K562 (cell line): ENCODE measurements at regions not wholly inside any gene's neighbourhood (a gene's known extent, or its start where the extent isn't known, plus 50 kb on each side); places are given as distances from the start of the nearest gene placed in this dataset.

Experiments used
- ATAC-seq: fragments of 200-7000 bp; cut with Tn5 transposase; 3 replicates; pipeline ENCODE4 v1.9.1; 2020; ENCODE audit warnings: moderate library complexity
- BruUV-seq: library from RNA; stranded (reverse); fragments of 400-500 nt; replicated peaks from 2 replicates; lab custom pipeline; 2021; lab: Mats Ljungman, UMichigan
- CTCF ChIA-PET: fragments of 300-600 bp; formaldehyde crosslinking; extraction: SDS; loops from one replicate; lab custom pipeline; 2021; ENCODE audit warnings: low intra/inter-chr PET ratio; lab: Yijun Ruan, JAX
- POLR2A ChIA-PET: fragments of 300-600, 350-650 bp; sonication (Branson Sonifier 250); formaldehyde crosslinking; extraction: SDS; loops from one replicate; lab custom pipeline; 2021; ENCODE audit warnings: antibody characterized with exemption, inconsistent platforms; lab: Yijun Ruan, JAX
- DNase-seq, 4 experiments: peaks; one replicate each; pipeline versions ENCODE4 v3.0.0 to v3.0.0-alpha.2; 2011 to 2018; ENCODE audit warnings: low spot score in 3 of 4, mixed read lengths in 3 of 4; ENCODE audit errors: extremely low read depth in 1 of 4
- FAIRE-seq: peaks from 2 replicates; lab custom pipeline; 2011; peaks lifted over from hg19 to GRCh38; lab: Jason Lieb, UNC
- H2AFZ ChIP-seq: 2 replicates; pipeline ENCODE4 v1.6.0; 2011; ENCODE audit warnings: low read depth, low read length, control low read depth, inconsistent platforms
- H3K27ac ChIP-seq: fragments of 200-600 bp; 3 replicates; pipeline ENCODE4 v1.8.0; 2011; ENCODE audit warnings: low read depth, mild to moderate bottlenecking, control low read depth, inconsistent platforms, low read length, moderate library complexity, mixed read lengths; ENCODE audit errors: extremely low read depth
- H3K27me3 ChIP-seq, 2 experiments: fragments of 300-600 bp in 1 of 2; 2 replicates in 1 of 2; 3 replicates in 1 of 2; pipeline versions ENCODE4 v1.6.0 to v1.8.0; 2011; ENCODE audit warnings: inconsistent platforms in 2 of 2, low read length in 2 of 2, mild to moderate bottlenecking in 1 of 2, mixed read lengths in 1 of 2, moderate library complexity in 1 of 2; ENCODE audit not compliant: control insufficient read depth in 2 of 2, insufficient read depth in 2 of 2
- H3K36me3 ChIP-seq: fragments of 300-600 bp; 3 replicates; pipeline ENCODE4 v1.8.0; 2011; ENCODE audit warnings: mild to moderate bottlenecking, low read length, inconsistent platforms; ENCODE audit not compliant: control insufficient read depth, insufficient read depth
- H3K4me1 ChIP-seq, 2 experiments: fragments of 200-600 bp in 1 of 2; replicated peaks in 1 of 2; 2 replicates in 1 of 2; 3 replicates in 1 of 2; pipeline versions ENCODE4 v1.5.1 to v1.8.0; 2011; ENCODE audit warnings: inconsistent platforms in 2 of 2, low read length in 2 of 2, mild to moderate bottlenecking in 1 of 2, mixed read lengths in 1 of 2, moderate library complexity in 1 of 2; ENCODE audit not compliant: control insufficient read depth in 2 of 2, insufficient read depth in 2 of 2
- H3K4me2 ChIP-seq: 2 replicates; pipeline ENCODE4 v1.6.1; 2011; ENCODE audit warnings: low read length, control low read depth, inconsistent platforms, mixed read lengths; ENCODE audit not compliant: insufficient read depth
- H3K4me3 ChIP-seq: fragments of 200-600 bp; sonication (generic), shearing (Covaris generic); 2 replicates; pipeline ENCODE4 v1.5.1; 2016; ENCODE audit warnings: control low read depth, inconsistent platforms
- H3K79me2 ChIP-seq: fragments of 200-600 bp; 3 replicates; pipeline ENCODE4 v1.8.0; 2011; ENCODE audit warnings: low read length, inconsistent platforms; ENCODE audit not compliant: control insufficient read depth, insufficient read depth
- H3K9ac ChIP-seq, 2 experiments: 2 replicates each; pipeline versions ENCODE4 v1.6.0 to v1.6.1; 2011; ENCODE audit warnings: low read depth in 2 of 2, low read length in 2 of 2, control low read depth in 1 of 2, inconsistent platforms in 1 of 2, mild to moderate bottlenecking in 1 of 2, mixed read lengths in 1 of 2; ENCODE audit not compliant: insufficient read depth in 1 of 2
- H3K9me1 ChIP-seq: one replicate; pipeline ENCODE4 v1.6.0; 2011; ENCODE audit warnings: inconsistent platforms, mild to moderate bottlenecking, low read length, moderate library complexity; ENCODE audit not compliant: control insufficient read depth, insufficient read depth
- H3K9me3 ChIP-seq: replicated peaks from 2 replicates; pipeline ENCODE4 v1.5.1; 2011; ENCODE audit warnings: low read depth, low read length, inconsistent platforms; ENCODE audit not compliant: control insufficient read depth, insufficient read depth
- H4K20me1 ChIP-seq: replicated peaks from 2 replicates; pipeline ENCODE4 v1.6.1; 2011; ENCODE audit warnings: low read length, inconsistent platforms, mixed read lengths; ENCODE audit not compliant: control insufficient read depth, insufficient read depth
- CXXC5 ChIP-seq: fragments of 250-450 bp; sonication (Bioruptor Pico); IDR thresholded peaks from 2 replicates; pipeline ENCODE4 v1.8.0; 2022; ENCODE audit warnings: inconsistent platforms, mild to moderate bottlenecking, moderate library complexity
- HNRNPL ChIP-seq: fragments of 200-400 bp; formaldehyde crosslinking; IDR thresholded peaks from 2 replicates; pipeline ENCODE4 v1.6.1; 2017; ENCODE audit warnings: low read depth, mild to moderate bottlenecking, low read length
- LCOR ChIP-seq: sonication (generic); formaldehyde crosslinking; IDR thresholded peaks from 2 replicates; pipeline ENCODE4 v1.8.0; 2022; ENCODE audit warnings: mild to moderate bottlenecking, missing genetic modification reagents
- NCOA1 ChIP-seq: fragments of 450-650 bp; IDR thresholded peaks from 2 replicates; pipeline ENCODE4 v1.6.1; 2016; ENCODE audit warnings: low read depth
- RBM39 ChIP-seq: fragments of 200-400 bp; formaldehyde crosslinking; optimal IDR thresholded peaks from 2 replicates; pipeline ENCODE3; 2018; ENCODE audit warnings: low read depth, low read length
- SRSF9 ChIP-seq: fragments of 200-400 bp; formaldehyde crosslinking; IDR thresholded peaks from 2 replicates; pipeline ENCODE4 v1.6.1; 2017; ENCODE audit warnings: low read depth, low read length, borderline replicate concordance
- ZNF3 ChIP-seq: fragments of 250-450 bp; sonication (Bioruptor Pico); IDR thresholded peaks from 2 replicates; pipeline ENCODE4 v1.5.0; 2021; ENCODE audit warnings: mild to moderate bottlenecking, moderate library complexity
- WGBS: fragments of 100-300 bp; shearing (Covaris generic); methylation state at CpG from one replicate; pipeline ENCODE4 v1.1.6; 2016; ENCODE audit warnings: low coverage, mixed read lengths; ENCODE audit not compliant: insufficient coverage; ENCODE audit errors: missing lambda C conversion rate; 5-methylcytosine and 5-hydroxymethylcytosine counted together
- in situ Hi-C: fragments of 300-500 bp; cut with MboI; formaldehyde crosslinking; loops from 4 replicates; pipeline ENCODE4 v1.15.0; 2018; ENCODE audit warnings: inconsistent platforms, mixed read lengths
- intact Hi-C: fragments of 100-400 bp; cut with micrococcal nuclease; formaldehyde crosslinking; loops from 2 replicates; pipeline ENCODE4 v1.14.2; 2022
- TF ChIP-seq, protein P1 (sequence below): sonication (generic); formaldehyde crosslinking; IDR thresholded peaks from 2 replicates; pipeline ENCODE4 v1.8.0; 2023; ENCODE audit warnings: missing genetic modification reagents, mild to moderate bottlenecking, borderline replicate concordance

DNA sequence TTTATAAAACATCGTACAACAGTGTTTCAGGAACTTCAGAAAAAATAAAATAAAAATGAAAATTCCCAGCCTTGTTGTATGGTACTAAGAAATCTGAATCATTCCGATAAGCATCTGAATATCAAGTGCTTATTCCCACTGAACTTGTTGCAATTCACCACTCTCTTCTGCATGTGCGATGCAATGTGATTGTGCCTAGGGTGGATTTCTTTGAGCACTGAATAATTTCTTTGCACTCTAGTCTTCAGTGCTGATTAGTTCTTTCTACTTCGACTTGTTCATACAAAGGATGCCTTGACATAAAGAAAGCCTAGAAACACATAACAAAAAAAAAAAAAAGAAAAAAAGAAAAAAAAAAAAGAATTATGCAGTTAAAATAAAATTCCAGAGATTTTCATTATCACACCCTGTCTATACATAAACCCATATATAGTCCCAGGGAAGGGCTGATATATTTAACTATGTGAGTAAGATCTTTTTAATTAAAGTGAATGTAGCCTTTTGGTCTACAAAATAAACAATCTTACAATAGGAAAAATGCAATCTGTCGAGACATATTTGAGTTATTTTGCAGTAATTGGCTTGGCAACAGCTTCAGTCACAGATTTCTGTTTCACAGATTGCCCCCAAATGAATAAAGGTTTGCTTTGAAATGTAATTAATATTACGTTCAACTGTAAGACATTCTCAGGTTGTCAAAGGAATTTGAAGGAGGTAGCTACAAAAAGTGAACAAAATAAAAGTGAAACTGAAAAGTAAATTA, 1118.9 kb upstream of the CELF2 start:
- no peak overlapping the region for H2AFZ ChIP-seq
- no peaks in the 10 kb centered on the region for H3K79me2 ChIP-seq
- BruUV-seq = no TSS peak
- no peaks in the 10 kb centered on the region for H3K4me1 ChIP-seq
- H3K4me3 ChIP-seq = no peak overlapping the region
- ATAC-seq (no peak), DNase-seq (no peak), FAIRE-seq (no peak)
- intact Hi-C loops (no loop called here), in situ Hi-C loops (no loop called here)
- H3K9ac ChIP-seq = no peak overlapping the region
- H3K9me1 ChIP-seq = no peaks in the 10 kb centered on the region
- POLR2A ChIA-PET = interaction anchor here (0.7 kb wide), 1 partner anchor 51 kb away, joined by 3 read pairs; no protein-coding TSS in a partner anchor
- no peak overlapping the region for H3K4me2 ChIP-seq
- no peaks in the 10 kb centered on the region for H3K9me3 ChIP-seq
- no peaks in the 10 kb centered on the region for H3K27me3 ChIP-seq
- no peak for TF ChIP-seq CXXC5
- CTCF ChIA-PET = no interaction called here
- H4K20me1 ChIP-seq = no peaks in the 10 kb centered on the region
- WGBS = 0% methylated on average over 6 of the region's 6 CpGs
- H3K36me3 ChIP-seq = no peaks in the 10 kb centered on the region
- no peak overlapping the region for H3K27ac ChIP-seq

DNA sequence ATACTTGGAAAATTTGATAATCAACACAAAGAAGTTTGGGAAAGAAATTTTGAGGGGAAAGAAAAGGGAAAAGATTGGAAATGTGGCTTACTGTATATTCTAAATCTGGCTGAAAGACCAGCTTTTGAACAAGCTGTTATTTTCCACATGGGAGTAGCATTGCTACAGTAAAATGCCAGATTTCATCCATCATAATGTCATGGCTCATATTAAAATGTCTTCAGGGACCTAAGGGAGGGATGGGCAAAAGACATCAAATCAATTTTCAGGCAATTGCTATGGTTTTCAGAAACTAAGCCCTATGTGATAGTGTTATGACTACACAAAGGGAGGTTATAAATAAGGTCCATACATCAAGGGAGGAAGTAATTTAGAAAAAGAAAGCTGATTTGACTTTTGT, 1116.9 kb upstream of the CELF2 start:
- Histone ChIP-seq H3K4me2 (no peak overlapping the region), H4K20me1 (no peaks in the 10 kb centered on the region), H3K27ac (no peak overlapping the region), H3K36me3 (no peaks in the 10 kb centered on the region), H2AFZ (no peak overlapping the region), H3K9ac (no peak overlapping the region), H3K4me3 (no peak overlapping the region), H3K27me3 (no peaks in the 10 kb centered on the region), H3K4me1 (no peaks in the 10 kb centered on the region), H3K9me3 (no peaks in the 10 kb centered on the region), H3K79me2 (no peaks in the 10 kb centered on the region), H3K9me1 (no peaks in the 10 kb centered on the region)
- POLR2A ChIA-PET = no interaction called here
- ATAC-seq (no peak), FAIRE-seq (no peak), DNase-seq (no peak)
- CTCF ChIA-PET = no interaction called here
- no TSS peak for BruUV-seq
- intact Hi-C loops (no loop called here), in situ Hi-C loops (no loop called here)
- TF ChIP-seq HNRNPL = no peak
- no peak for TF ChIP-seq RBM39
- no peak for TF ChIP-seq SRSF9
- TF ChIP-seq ZNF3 (CRISPR knock-in tag) = no peak
- no peak for TF ChIP-seq LCOR (CRISPR knock-in tag)
- TF ChIP-seq, protein P1, sequence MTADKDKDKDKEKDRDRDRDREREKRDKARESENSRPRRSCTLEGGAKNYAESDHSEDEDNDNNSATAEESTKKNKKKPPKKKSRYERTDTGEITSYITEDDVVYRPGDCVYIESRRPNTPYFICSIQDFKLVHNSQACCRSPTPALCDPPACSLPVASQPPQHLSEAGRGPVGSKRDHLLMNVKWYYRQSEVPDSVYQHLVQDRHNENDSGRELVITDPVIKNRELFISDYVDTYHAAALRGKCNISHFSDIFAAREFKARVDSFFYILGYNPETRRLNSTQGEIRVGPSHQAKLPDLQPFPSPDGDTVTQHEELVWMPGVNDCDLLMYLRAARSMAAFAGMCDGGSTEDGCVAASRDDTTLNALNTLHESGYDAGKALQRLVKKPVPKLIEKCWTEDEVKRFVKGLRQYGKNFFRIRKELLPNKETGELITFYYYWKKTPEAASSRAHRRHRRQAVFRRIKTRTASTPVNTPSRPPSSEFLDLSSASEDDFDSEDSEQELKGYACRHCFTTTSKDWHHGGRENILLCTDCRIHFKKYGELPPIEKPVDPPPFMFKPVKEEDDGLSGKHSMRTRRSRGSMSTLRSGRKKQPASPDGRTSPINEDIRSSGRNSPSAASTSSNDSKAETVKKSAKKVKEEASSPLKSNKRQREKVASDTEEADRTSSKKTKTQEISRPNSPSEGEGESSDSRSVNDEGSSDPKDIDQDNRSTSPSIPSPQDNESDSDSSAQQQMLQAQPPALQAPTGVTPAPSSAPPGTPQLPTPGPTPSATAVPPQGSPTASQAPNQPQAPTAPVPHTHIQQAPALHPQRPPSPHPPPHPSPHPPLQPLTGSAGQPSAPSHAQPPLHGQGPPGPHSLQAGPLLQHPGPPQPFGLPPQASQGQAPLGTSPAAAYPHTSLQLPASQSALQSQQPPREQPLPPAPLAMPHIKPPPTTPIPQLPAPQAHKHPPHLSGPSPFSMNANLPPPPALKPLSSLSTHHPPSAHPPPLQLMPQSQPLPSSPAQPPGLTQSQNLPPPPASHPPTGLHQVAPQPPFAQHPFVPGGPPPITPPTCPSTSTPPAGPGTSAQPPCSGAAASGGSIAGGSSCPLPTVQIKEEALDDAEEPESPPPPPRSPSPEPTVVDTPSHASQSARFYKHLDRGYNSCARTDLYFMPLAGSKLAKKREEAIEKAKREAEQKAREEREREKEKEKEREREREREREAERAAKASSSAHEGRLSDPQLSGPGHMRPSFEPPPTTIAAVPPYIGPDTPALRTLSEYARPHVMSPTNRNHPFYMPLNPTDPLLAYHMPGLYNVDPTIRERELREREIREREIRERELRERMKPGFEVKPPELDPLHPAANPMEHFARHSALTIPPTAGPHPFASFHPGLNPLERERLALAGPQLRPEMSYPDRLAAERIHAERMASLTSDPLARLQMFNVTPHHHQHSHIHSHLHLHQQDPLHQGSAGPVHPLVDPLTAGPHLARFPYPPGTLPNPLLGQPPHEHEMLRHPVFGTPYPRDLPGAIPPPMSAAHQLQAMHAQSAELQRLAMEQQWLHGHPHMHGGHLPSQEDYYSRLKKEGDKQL (CRISPR knock-in tag) = no peak
- no peak for TF ChIP-seq NCOA1
